ENCODE measurements at regions not wholly inside any gene's neighbourhood (a gene's known extent, or its start where the extent isn't known, plus 50 kb on each side); places are given as distances from the start of the nearest gene placed in this dataset.
"Not testable (repeated sequence)": the region's sequence is repeated elsewhere in the genome, so short reads cannot be mapped to it uniquely, and the experiment has no call there.

GRCh38 chr7:65251851-65252620 lies 121.6 kb upstream of the ZNF92 start:
- no peak for DNase-seq (ENCODE audit: low read depth)

GRCh38 chr7:65250697-65251395 lies 122.8 kb upstream of the ZNF92 start:
- no peak for DNase-seq (ENCODE audit: low read depth)

GRCh38 chr7:65250216-65250615 lies 123.4 kb upstream of the ZNF92 start:
- no peak for DNase-seq (ENCODE audit: low read depth)

GRCh38 chr7:65247491-65247890 lies 126.2 kb upstream of the ZNF92 start:
- DNase-seq (ENCODE audit: low read depth): no peak

GRCh38 chr7:65239707-65240352 lies 133.8 kb upstream of the ZNF92 start:
- DNase-seq (ENCODE audit: low read depth): no peak

- no peak for DNase-seq (ENCODE audit: low read depth)
Measured at GRCh38 chr7:65239324-65239706, 134.3 kb upstream of the ZNF92 start.

GRCh38 chr7:65238785-65239184 lies 134.9 kb upstream of the ZNF92 start:
- DNase-seq (ENCODE audit: low read depth): no peak

- no peak for DNase-seq (ENCODE audit: low read depth)
Measured at GRCh38 chr7:65235586-65235985, 138.1 kb upstream of the ZNF92 start.

- no peak for DNase-seq (ENCODE audit: low read depth)
Measured at GRCh38 chr7:65233409-65234034, 140.1 kb upstream of the ZNF92 start.

GRCh38 chr7:65230231-65230630 lies 143.4 kb upstream of the ZNF92 start:
- DNase-seq (ENCODE audit: low read depth): no peak

- no peak for DNase-seq (ENCODE audit: low read depth)
Measured at GRCh38 chr7:65225422-65226006, 148.1 kb upstream of the ZNF92 start.

- no peak for DNase-seq (ENCODE audit: low read depth)
Measured at GRCh38 chr7:65222655-65223054, 151.0 kb upstream of the ZNF92 start.

GRCh38 chr7:65221683-65222082 lies 152.0 kb upstream of the ZNF92 start:
- DNase-seq (ENCODE audit: low read depth): no peak

GRCh38 chr7:65219623-65220022 lies 154.0 kb upstream of the ZNF92 start:
- no peak for DNase-seq (ENCODE audit: low read depth)

GRCh38 chr7:65216469-65216868 lies 157.2 kb upstream of the ZNF92 start:
- DNase-seq (ENCODE audit: low read depth): peak; percentile 36

- DNase-seq (ENCODE audit: low read depth): not testable (repeated sequence)
Measured at GRCh38 chr7:65213260-65213659, 160.4 kb upstream of the ZNF92 start.

- DNase-seq (ENCODE audit: low read depth): not testable (repeated sequence)
Measured at GRCh38 chr7:65199221-65199620, 174.4 kb upstream of the ZNF92 start.

GRCh38 chr7:65193334-65194058 lies 180.2 kb upstream of the ZNF92 start:
- DNase-seq (ENCODE audit: low read depth): not testable (repeated sequence)

- not testable (repeated sequence) for DNase-seq (ENCODE audit: low read depth)
Measured at GRCh38 chr7:65177041-65177440, 170.6 kb upstream of the ERV3-1 start.

- not testable (repeated sequence) for DNase-seq (ENCODE audit: low read depth)
Measured at GRCh38 chr7:65150105-65150504, 143.6 kb upstream of the ERV3-1 start.

GRCh38 chr7:65146118-65146914 lies 139.8 kb upstream of the ERV3-1 start:
- DNase-seq (ENCODE audit: low read depth): not testable (repeated sequence)

All from stimulated activated CD8-positive, alpha-beta memory T cell treated with anti-CD3 and anti-CD28 coated beads, Interleukin-15, amount 100 ng/mL, for 1 hour (primary cell).